Effector memory CD4-positive, alpha-beta T cell (primary cell): ENCODE measurements at regions not wholly inside any gene's neighbourhood (a gene's known extent, or its start where the extent isn't known, plus 50 kb on each side); places are given as distances from the start of the nearest gene placed in this dataset.

Experiments used
- DNase-seq, 3 donors: peaks; one replicate each; pipeline ENCODE4 v3.0.0-alpha.2; 2020
- H3K27ac ChIP-seq: 2 replicates; pipeline ENCODE4 v1.7.0; 2013; ENCODE audit warnings: mild to moderate bottlenecking, low read length, moderate library complexity; ENCODE audit not compliant: insufficient read depth, poor library complexity, severe bottlenecking
- H3K27me3 ChIP-seq: replicated peaks from 2 replicates; pipeline ENCODE4 v1.7.0; 2013; ENCODE audit warnings: mild to moderate bottlenecking, low read length; ENCODE audit not compliant: insufficient read depth, control insufficient read depth, poor library complexity, severe bottlenecking
- H3K36me3 ChIP-seq: 2 replicates; pipeline ENCODE4 v1.7.0; 2013; ENCODE audit warnings: mild to moderate bottlenecking, low read length, moderate library complexity; ENCODE audit not compliant: control insufficient read depth, insufficient read depth
- H3K4me1 ChIP-seq: 2 replicates; pipeline ENCODE4 v1.7.0; 2013; ENCODE audit warnings: low read length, mild to moderate bottlenecking; ENCODE audit not compliant: control insufficient read depth, insufficient read depth, poor library complexity, severe bottlenecking
- H3K4me3 ChIP-seq: 2 replicates; pipeline ENCODE4 v1.7.0; 2013; ENCODE audit warnings: low read length, low read depth, mild to moderate bottlenecking; ENCODE audit not compliant: insufficient read depth, poor library complexity, severe bottlenecking
- H3K9me3 ChIP-seq: 2 replicates; pipeline ENCODE4 v1.7.0; 2013; ENCODE audit warnings: mild to moderate bottlenecking, low read length, moderate library complexity; ENCODE audit not compliant: control insufficient read depth

DNA sequence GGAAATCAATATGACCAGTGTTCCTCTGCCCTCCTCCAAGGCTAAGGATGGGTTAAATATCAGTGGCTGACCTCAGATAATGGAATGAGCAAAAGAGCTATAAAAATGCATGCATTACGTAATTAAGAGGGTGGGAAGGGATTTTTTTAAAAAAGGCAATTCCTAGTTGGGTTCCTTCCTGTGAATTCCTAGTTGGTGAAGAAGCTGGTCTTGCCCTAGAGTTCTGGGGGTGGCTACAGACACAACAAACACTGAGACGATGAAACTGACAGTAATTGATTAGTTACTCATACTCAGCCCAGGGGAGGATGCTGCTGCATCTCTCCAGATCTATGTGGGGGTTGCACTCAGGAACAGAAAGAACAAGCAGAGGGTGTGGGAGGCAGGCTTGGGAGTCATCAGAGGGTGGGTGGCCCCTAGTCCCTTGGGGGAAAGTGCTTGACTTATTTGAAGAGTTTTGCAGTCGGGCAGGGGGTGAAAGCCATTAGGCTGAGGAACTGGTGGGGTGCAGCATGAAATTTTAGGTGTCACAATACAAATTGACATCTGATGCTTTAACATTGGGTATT is 662.0 kb upstream of the FRG1 start:
- H3K4me3 ChIP-seq, result no peak overlapping the region
- no peak for DNase-seq
- no peaks in the 10 kb centered on the region for H3K36me3 ChIP-seq
- no peaks in the 10 kb centered on the region for H3K4me1 ChIP-seq
- no peaks in the 10 kb centered on the region for H3K9me3 ChIP-seq
- no peaks in the 10 kb centered on the region for H3K27me3 ChIP-seq
- no peak overlapping the region for H3K27ac ChIP-seq

- Histone ChIP-seq H3K4me1 (no peaks in the 10 kb centered on the region), H3K9me3 (no peaks in the 10 kb centered on the region), H3K36me3 (no peaks in the 10 kb centered on the region), H3K4me3 (no peak overlapping the region), H3K27me3 (no peaks in the 10 kb centered on the region), H3K27ac (no peak overlapping the region)
- no peak for DNase-seq
Measured at GRCh38 chr4:189279188-189279587, 661.5 kb upstream of the FRG1 start.

DNA sequence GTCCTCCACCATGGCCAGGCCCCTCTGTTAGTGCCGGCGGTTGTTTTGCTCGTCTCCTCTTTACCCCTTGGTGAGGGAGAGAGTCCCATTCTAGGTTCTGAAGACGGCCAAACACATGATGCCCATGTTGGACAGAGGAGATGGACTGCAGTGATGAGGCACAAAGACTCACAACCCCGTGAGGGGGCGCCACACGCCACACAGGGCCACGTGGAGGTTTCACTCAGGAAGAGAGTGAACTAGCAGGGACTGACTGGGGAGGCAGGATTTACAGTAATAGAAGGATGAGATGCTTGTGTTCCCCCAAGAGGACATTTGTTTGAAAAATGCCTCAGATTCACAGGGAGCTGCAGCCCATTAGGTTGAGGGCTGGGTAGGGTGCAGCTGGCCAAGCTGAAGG is 655.3 kb upstream of the FRG1 start:
- no peak overlapping the region for H3K4me3 ChIP-seq
- no peaks in the 10 kb centered on the region for H3K4me1 ChIP-seq
- H3K27me3 ChIP-seq, result no peaks in the 10 kb centered on the region
- DNase-seq, result no peak
- no peak overlapping the region for H3K27ac ChIP-seq
- no peaks in the 10 kb centered on the region for H3K9me3 ChIP-seq
- no peaks in the 10 kb centered on the region for H3K36me3 ChIP-seq

GRCh38 chr4:189291939-189292338 is 648.7 kb upstream of the FRG1 start:
- Histone ChIP-seq H3K4me1 (no peaks in the 10 kb centered on the region), H3K4me3 (no peak overlapping the region), H3K27me3 (no peaks in the 10 kb centered on the region), H3K36me3 (no peaks in the 10 kb centered on the region), H3K27ac (no peak overlapping the region), H3K9me3 (no peaks in the 10 kb centered on the region)
- no peak for DNase-seq

DNA sequence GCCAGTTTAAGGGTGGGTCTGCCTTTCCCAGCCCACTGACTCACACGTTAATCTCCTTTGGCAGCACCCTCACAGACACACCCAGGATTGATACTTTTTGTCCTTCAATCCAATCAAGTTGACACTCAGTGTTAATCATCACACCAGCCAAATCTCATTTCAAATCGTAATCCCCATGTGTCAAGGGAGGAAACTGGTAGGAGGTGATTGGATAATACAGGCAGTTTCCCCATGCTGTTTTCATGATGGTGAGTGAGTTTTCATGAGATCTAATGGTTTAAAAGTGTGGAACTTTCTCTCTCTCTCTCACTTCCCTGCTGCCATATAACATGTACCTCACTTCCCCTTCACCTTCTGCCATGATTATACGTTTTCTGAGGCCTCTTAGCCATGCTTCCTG is 647.2 kb upstream of the FRG1 start:
- H3K27ac ChIP-seq, result no peak overlapping the region
- H3K4me3 ChIP-seq, result no peak overlapping the region
- no peak for DNase-seq
- H3K27me3 ChIP-seq, result no peaks in the 10 kb centered on the region
- H3K4me1 ChIP-seq, result no peaks in the 10 kb centered on the region
- H3K9me3 ChIP-seq, result no peaks in the 10 kb centered on the region
- no peaks in the 10 kb centered on the region for H3K36me3 ChIP-seq

- DNase-seq, result no peak
- no peaks in the 10 kb centered on the region for H3K9me3 ChIP-seq
- no peaks in the 10 kb centered on the region for H3K27me3 ChIP-seq
- no peak overlapping the region for H3K4me3 ChIP-seq
- H3K27ac ChIP-seq, result no peak overlapping the region
- H3K36me3 ChIP-seq, result no peaks in the 10 kb centered on the region
- H3K4me1 ChIP-seq, result no peaks in the 10 kb centered on the region
Measured at GRCh38 chr4:189294574-189294973, 646.1 kb upstream of the FRG1 start.

GRCh38 chr4:189299706-189300105 is 641.0 kb upstream of the FRG1 start:
- H3K4me3 ChIP-seq, result no peak overlapping the region
- no peaks in the 10 kb centered on the region for H3K9me3 ChIP-seq
- H3K27ac ChIP-seq, result no peak overlapping the region
- no peak for DNase-seq
- no peaks in the 10 kb centered on the region for H3K36me3 ChIP-seq
- no peaks in the 10 kb centered on the region for H3K4me1 ChIP-seq
- H3K27me3 ChIP-seq, result no peaks in the 10 kb centered on the region

- Histone ChIP-seq H3K9me3 (no peaks in the 10 kb centered on the region), H3K4me1 (no peaks in the 10 kb centered on the region), H3K27ac (no peak overlapping the region), H3K27me3 (no peaks in the 10 kb centered on the region), H3K4me3 (no peak overlapping the region), H3K36me3 (no peaks in the 10 kb centered on the region)
- DNase-seq, result no peak
Measured at GRCh38 chr4:189301692-189302091, 639.0 kb upstream of the FRG1 start.

- H3K27ac ChIP-seq, result no peak overlapping the region
- no peaks in the 10 kb centered on the region for H3K27me3 ChIP-seq
- no peaks in the 10 kb centered on the region for H3K9me3 ChIP-seq
- no peak for DNase-seq
- H3K4me1 ChIP-seq, result no peaks in the 10 kb centered on the region
- H3K36me3 ChIP-seq, result no peaks in the 10 kb centered on the region
- no peak overlapping the region for H3K4me3 ChIP-seq
Measured at GRCh38 chr4:189302719-189303118, 638.0 kb upstream of the FRG1 start.

- DNase-seq, result no peak
Measured at GRCh38 chr4:189304167-189304566, 636.5 kb upstream of the FRG1 start.

GRCh38 chr4:189304809-189305208 is 635.9 kb upstream of the FRG1 start:
- Histone ChIP-seq H3K27ac (no peak overlapping the region), H3K4me3 (no peak overlapping the region), H3K9me3 (no peaks in the 10 kb centered on the region), H3K27me3 (no peaks in the 10 kb centered on the region), H3K4me1 (no peaks in the 10 kb centered on the region), H3K36me3 (no peaks in the 10 kb centered on the region)
- no peak for DNase-seq

More at GRCh38 chr4:189304167-189304566, 636.5 kb upstream of the FRG1 start:
- H3K4me3 ChIP-seq, result no peak overlapping the region
- H3K36me3 ChIP-seq, result no peaks in the 10 kb centered on the region
- H3K4me1 ChIP-seq, result no peaks in the 10 kb centered on the region
- H3K27me3 ChIP-seq, result no peaks in the 10 kb centered on the region
- no peak overlapping the region for H3K27ac ChIP-seq
- H3K9me3 ChIP-seq, result no peaks in the 10 kb centered on the region
